ENCODE measurements at regions not wholly inside any gene's neighbourhood (a gene's known extent, or its start where the extent isn't known, plus 50 kb on each side); places are given as distances from the start of the nearest gene placed in this dataset.

- no peak overlapping the region for H3K4me3 ChIP-seq (ENCODE audit: low read depth, low read length)
- no peak for TF ChIP-seq CTCF (IDR thresholded peaks at IDR 0.05; ENCODE audit: low read depth, low read length)
These were observed 256.9 kb downstream of the SUCLG1 start for GRCh38 chr2:84202166-84202565.

GRCh38 chr2:84201158-84201557 lies 257.9 kb downstream of the SUCLG1 start:
- H3K4me3 ChIP-seq (ENCODE audit: low read depth, low read length) = no peak overlapping the region
- no peak for TF ChIP-seq CTCF (IDR thresholded peaks at IDR 0.05; ENCODE audit: low read depth, low read length)

DNA sequence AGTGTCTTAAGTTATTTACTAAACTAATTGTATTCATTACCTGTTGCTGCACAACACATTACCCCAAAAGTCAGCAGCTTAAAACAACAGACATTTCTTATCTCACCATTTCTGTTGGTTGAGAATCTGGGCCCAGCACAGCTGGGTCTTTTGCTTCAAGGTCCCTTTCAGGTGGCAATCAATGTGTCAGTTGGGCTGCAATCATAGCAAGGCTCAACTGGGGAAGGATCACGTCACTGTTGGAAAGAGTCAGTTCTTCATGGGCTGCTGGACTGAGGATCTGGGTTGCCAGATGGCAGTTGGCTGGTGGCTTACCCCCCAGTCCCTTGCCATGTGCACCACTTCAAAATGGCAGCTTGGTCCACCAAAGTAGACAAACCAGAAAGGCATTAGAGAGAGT lies 261.2 kb downstream of the SUCLG1 start:
- no peak for TF ChIP-seq CTCF (IDR thresholded peaks at IDR 0.05; ENCODE audit: low read depth, low read length)
- H3K4me3 ChIP-seq (ENCODE audit: low read depth, low read length) = no peak overlapping the region

DNA sequence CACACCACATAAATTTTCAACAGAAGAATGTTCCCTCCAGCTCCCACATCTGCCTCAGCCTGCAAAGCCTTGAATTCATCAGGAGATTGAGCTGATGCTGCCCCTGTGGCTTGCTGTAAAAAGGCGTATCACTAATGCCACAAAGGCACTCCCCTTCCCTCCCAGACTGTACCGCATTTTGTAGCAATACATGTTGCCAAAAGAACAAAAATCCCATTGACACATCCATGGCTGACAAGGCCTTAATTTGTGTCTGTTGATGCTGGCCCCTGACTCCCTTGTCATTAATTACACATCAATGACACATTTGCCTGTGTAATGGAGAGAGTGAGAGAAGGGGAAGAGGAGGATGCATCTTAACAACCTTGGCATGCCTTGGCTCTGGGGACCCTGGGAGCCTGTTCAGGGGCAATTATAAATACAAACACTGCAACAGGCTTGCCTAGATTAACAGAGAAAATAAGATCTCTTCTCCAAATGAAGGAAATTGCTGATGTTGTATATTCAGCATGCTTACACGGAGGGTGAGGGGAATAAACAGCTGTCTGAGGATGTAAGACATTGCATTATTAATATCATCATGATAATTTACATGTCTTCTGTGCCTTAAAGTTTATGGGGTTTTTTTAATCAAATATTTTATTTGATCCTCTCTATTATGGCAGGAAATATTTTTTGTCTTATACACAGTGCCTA lies 264.0 kb downstream of the SUCLG1 start:
- H3K4me3 ChIP-seq (ENCODE audit: low read depth, low read length) = no peak overlapping the region
- no peak for TF ChIP-seq CTCF (IDR thresholded peaks at IDR 0.05; ENCODE audit: low read depth, low read length)

GRCh38 chr2:84194181-84194580 lies 264.9 kb downstream of the SUCLG1 start:
- TF ChIP-seq CTCF (IDR thresholded peaks at IDR 0.05; ENCODE audit: low read depth, low read length) = no peak
- H3K4me3 ChIP-seq (ENCODE audit: low read depth, low read length) = no peak overlapping the region

- no peak overlapping the region for H3K4me3 ChIP-seq (ENCODE audit: low read depth, low read length)
- TF ChIP-seq CTCF (IDR thresholded peaks at IDR 0.05; ENCODE audit: low read depth, low read length) = no peak
These were observed 271.8 kb downstream of the SUCLG1 start for GRCh38 chr2:84187258-84187657.

DNA sequence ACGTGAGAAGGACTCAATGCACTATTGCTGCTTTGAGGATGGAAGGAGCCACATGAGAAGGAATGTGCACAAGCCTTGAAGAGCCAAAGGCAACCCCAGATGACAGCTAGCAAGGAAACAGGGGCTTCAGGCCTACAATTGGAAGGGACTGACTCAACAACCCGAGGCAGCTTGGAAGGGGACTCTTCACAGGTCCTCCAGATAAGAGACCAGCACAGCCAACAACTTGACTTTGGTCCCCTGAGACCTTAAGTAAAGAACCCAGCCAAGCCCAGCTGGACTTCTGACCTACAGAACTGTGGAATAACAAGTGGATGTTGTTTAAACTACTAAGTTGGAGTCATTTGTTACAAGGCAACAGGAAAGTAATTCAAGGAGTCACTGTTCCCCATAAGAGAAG lies 277.2 kb downstream of the SUCLG1 start:
- TF ChIP-seq CTCF (IDR thresholded peaks at IDR 0.05; ENCODE audit: low read depth, low read length) = no peak
- no peak overlapping the region for H3K4me3 ChIP-seq (ENCODE audit: low read depth, low read length)
